Upper lobe of left lung (tissue), 6 donors: ENCODE measurements at regions not wholly inside any gene's neighbourhood (a gene's known extent, or its start where the extent isn't known, plus 50 kb on each side); places are given as distances from the start of the nearest gene placed in this dataset.

Experiments used
- ATAC-seq, 2 donors: fragments of 200-7000 bp; cut with Tn5 transposase; one replicate each; pipeline ENCODE4 v1.9.1; 2022; ENCODE audit warnings: mild to moderate bottlenecking in 2 of 2, moderate library complexity in 2 of 2; ENCODE audit not compliant: low FRiP score in 2 of 2
- DNase-seq, 2 donors: peaks; one replicate each; pipeline ENCODE4 v3.0.0-alpha.2; 2019 to 2020
- H3K27ac ChIP-seq, 4 donors: fragments of 200-600 bp; sonication (generic); one replicate each; pipeline ENCODE4 v1.5.1; 2016 to 2019
- H3K27me3 ChIP-seq, 4 donors: fragments of 200-600 bp; sonication (generic); one replicate each; pipeline ENCODE4 v1.5.1; 2017 to 2019
- H3K36me3 ChIP-seq, 4 donors: fragments of 200-600 bp; sonication (generic); one replicate each; pipeline ENCODE4 v1.5.1; 2016 to 2019
- H3K4me1 ChIP-seq, 4 donors: fragments of 200-600 bp; sonication (generic); one replicate each; pipeline ENCODE4 v1.5.1; 2018 to 2019
- H3K4me3 ChIP-seq, 4 donors: fragments of 200-600 bp; sonication (generic); one replicate each; pipeline ENCODE4 v1.5.1; 2017 to 2019; ENCODE audit warnings: mild to moderate bottlenecking in 2 of 4, moderate library complexity in 1 of 4
- H3K9me3 ChIP-seq, 4 donors: fragments of 200-600 bp; sonication (generic); one replicate each; pipeline ENCODE4 v1.5.1; 2018 to 2019
- EP300 ChIP-seq, 4 donors: sonication (generic); formaldehyde crosslinking; IDR thresholded peaks; one replicate each; pipeline ENCODE4 v1.5.1; 2017; ENCODE audit warnings: antibody characterized with exemption in 4 of 4, control low read depth in 2 of 4
- POLR2A ChIP-seq, 4 donors: fragments of 450-650 bp; IDR thresholded peaks; one replicate each; pipeline ENCODE4 v1.5.1; 2016 to 2017; ENCODE audit warnings: antibody characterized with exemption in 4 of 4, mild to moderate bottlenecking in 2 of 4
- POLR2AphosphoS5 ChIP-seq, 2 donors: sonication (generic); formaldehyde crosslinking; IDR thresholded peaks; one replicate each; pipeline ENCODE4 v1.5.1; 2017; ENCODE audit warnings: antibody characterized with exemption in 2 of 2
- WGBS, 2 donors: methylation state at CpG; one replicate each; pipeline ENCODE4 v1.1.5; 2017 to 2018; 5-methylcytosine and 5-hydroxymethylcytosine counted together
- TF ChIP-seq, protein P1 (sequence below), 6 experiments: fragments of 450-650 bp in 4 of 6; fragments of 200-600 bp in 2 of 6; sonication (generic) in 2 of 6; IDR thresholded peaks; one replicate each; pipeline ENCODE4 v1.5.1; 2016 to 2019; ENCODE audit warnings: antibody characterized with exemption in 6 of 6
- donor health status: DM: no; HTN: no; CAD: no; lungs with moderate emphysema.
- donor health status: DM: no; HTN: yes; CAD: no; lungs with severe emphysema.

DNA sequence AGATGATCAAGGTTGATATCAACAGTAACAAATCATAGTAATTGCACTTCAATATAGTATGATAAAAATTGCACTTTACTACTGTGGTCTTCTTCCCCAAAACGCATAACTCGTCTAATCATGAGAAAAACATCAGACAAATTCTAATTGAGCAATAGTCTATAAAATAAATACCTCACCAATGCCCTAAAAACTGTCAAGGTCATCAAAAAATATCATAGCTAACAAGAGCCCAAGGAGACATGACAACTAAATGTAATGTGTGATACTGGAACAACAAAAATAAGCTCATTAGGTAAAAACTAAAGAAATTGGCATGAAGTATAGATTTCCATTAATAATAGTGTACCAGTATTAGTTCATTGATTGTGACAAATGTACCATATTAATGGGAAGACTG, 85.6 kb upstream of the LRRC3B start:
- DNase-seq (no peak), ATAC-seq (no peak)
- Histone ChIP-seq H3K4me3 (no peak overlapping the region), H3K4me1 (no peaks in the 10 kb centered on the region), H3K36me3 (no peaks in the 10 kb centered on the region), H3K27me3 (no peaks in the 10 kb centered on the region), H3K9me3 (no peaks in the 10 kb centered on the region), H3K27ac (no peak overlapping the region)
- no peak for TF ChIP-seq EP300 (IDR thresholded peaks at IDR 0.05)
- TF ChIP-seq, protein P1, sequence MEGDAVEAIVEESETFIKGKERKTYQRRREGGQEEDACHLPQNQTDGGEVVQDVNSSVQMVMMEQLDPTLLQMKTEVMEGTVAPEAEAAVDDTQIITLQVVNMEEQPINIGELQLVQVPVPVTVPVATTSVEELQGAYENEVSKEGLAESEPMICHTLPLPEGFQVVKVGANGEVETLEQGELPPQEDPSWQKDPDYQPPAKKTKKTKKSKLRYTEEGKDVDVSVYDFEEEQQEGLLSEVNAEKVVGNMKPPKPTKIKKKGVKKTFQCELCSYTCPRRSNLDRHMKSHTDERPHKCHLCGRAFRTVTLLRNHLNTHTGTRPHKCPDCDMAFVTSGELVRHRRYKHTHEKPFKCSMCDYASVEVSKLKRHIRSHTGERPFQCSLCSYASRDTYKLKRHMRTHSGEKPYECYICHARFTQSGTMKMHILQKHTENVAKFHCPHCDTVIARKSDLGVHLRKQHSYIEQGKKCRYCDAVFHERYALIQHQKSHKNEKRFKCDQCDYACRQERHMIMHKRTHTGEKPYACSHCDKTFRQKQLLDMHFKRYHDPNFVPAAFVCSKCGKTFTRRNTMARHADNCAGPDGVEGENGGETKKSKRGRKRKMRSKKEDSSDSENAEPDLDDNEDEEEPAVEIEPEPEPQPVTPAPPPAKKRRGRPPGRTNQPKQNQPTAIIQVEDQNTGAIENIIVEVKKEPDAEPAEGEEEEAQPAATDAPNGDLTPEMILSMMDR (IDR thresholded peaks at IDR 0.05), result no peak
- TF ChIP-seq POLR2A (IDR thresholded peaks at IDR 0.05), result no peak
- TF ChIP-seq POLR2AphosphoS5 (IDR thresholded peaks at IDR 0.05), result no peak
- 90 to 91% methylated on average over 2 of the region's 2 CpGs for WGBS, 2 donors

DNA sequence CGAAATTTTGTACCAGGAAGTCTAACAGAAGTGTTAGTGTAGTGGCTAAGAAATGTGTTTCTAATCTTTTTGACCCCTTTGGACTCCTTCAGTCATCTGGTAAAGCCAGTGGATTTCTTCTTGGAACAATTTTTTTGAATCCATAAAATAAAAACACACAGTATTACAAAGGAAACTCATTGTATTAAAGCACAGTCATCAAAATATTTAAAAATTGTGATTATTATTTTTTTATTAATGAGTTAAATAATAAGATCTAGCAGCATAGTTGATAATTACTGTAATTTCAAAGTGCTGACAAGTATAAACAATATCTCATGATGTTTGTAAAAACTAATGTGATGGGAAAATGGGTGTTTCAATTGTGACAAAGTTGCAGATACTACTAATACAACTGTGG, 72.2 kb upstream of the LRRC3B start:
- DNase-seq (no peak), ATAC-seq (no peak)
- TF ChIP-seq POLR2AphosphoS5 (IDR thresholded peaks at IDR 0.05), result no peak
- no peak for TF ChIP-seq POLR2A (IDR thresholded peaks at IDR 0.05)
- TF ChIP-seq EP300 (IDR thresholded peaks at IDR 0.05), result no peak
- TF ChIP-seq, protein P1 (IDR thresholded peaks at IDR 0.05), result no peak
- 61 to 80% methylated on average over 1 of the region's 1 CpG for WGBS, 2 donors
- Histone ChIP-seq H3K9me3 (no peaks in the 10 kb centered on the region), H3K36me3 (no peaks in the 10 kb centered on the region), H3K4me1 (no peaks in the 10 kb centered on the region), H3K27me3 (no peaks in the 10 kb centered on the region), H3K27ac (no peak overlapping the region), H3K4me3 (no peak overlapping the region)

DNA sequence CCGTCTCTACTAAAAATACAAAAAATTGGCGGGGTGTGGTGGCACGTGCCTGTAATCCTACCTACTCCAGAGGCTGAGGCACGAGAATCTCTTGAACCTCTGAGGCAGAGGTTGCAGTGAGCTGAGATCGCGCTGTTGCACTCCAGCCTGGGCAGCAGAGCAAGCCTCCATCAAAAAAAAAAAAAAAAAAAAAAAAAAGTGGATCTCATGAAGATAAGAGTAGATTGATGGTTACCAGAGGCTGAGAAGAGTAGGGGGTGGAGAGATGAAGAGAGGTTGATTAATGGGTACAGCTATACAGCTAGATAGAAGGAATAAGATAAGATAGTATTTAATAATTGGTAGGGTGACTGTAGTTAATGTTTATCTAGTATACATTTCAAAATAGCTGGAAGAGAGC, 65.9 kb upstream of the LRRC3B start:
- TF ChIP-seq POLR2A (IDR thresholded peaks at IDR 0.05), result no peak
- TF ChIP-seq, protein P1 (IDR thresholded peaks at IDR 0.05), result no peak
- TF ChIP-seq POLR2AphosphoS5 (IDR thresholded peaks at IDR 0.05), result no peak
- TF ChIP-seq EP300 (IDR thresholded peaks at IDR 0.05), result no peak
- Histone ChIP-seq H3K4me1 (no peaks in the 10 kb centered on the region), H3K36me3 (no peaks in the 10 kb centered on the region), H3K4me3 (no peak overlapping the region), H3K27ac (no peak overlapping the region), H3K9me3 (no peaks in the 10 kb centered on the region), H3K27me3 (no peaks in the 10 kb centered on the region)
- WGBS, 2 donors, result 74 to 89% methylated on average over 6 of the region's 6 CpGs
- DNase-seq (no peak), ATAC-seq (no peak)

DNA sequence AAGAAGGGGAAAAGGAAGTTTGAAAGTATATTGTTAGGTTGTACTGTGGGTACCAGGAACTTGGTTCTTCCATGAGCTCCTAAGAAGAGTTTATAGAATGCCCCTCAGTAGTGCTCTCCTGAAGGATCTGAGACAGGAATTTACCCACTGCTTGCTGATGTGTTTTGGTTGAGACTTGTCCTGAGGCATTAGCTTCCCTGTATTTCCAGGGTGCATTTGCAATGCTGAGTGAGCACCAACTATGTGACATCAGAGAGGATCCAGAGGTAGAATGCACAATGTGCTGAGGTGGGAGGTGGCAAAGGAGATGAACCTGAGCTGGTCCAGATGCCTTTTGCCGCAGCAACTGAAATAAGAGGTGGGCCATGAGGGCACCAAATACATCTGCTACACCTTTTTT, 64.3 kb upstream of the LRRC3B start:
- Histone ChIP-seq H3K4me3 (no peak overlapping the region), H3K27me3 (no peaks in the 10 kb centered on the region), H3K36me3 (no peaks in the 10 kb centered on the region), H3K4me1 (no peaks in the 10 kb centered on the region), H3K9me3 (no peaks in the 10 kb centered on the region), H3K27ac (no peak overlapping the region)
- DNase-seq (no peak), ATAC-seq (no peak)
- WGBS, 2 donors, result 92% methylated on average over 1 of the region's 1 CpG
- TF ChIP-seq POLR2A (IDR thresholded peaks at IDR 0.05) (no peak), POLR2AphosphoS5 (IDR thresholded peaks at IDR 0.05) (no peak), EP300 (IDR thresholded peaks at IDR 0.05) (no peak)
- TF ChIP-seq, protein P1 (IDR thresholded peaks at IDR 0.05), result no peak

DNA sequence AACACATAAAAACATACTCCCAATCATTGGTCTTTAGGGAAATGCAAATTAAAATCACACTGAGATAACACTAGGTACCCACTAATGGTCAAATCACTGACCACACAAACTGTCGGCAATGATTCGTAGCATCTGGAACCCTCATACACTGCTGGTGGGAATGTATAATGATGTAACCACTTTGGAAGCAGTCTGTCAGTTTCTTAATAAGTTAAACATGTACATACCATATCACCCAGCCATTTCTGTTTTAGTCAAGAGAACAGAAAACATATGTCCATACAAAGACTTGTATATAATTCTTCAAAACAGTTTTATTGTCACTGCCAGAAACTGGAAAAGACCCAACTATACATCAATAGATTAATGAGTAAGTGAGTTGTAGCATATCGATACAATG, 63.3 kb upstream of the LRRC3B start:
- no peak overlapping the region for H3K27ac ChIP-seq
- H3K4me1 ChIP-seq, result no peaks in the 10 kb centered on the region
- H3K27me3 ChIP-seq, result no peaks in the 10 kb centered on the region
- H3K4me3 ChIP-seq, result no peak overlapping the region
- H3K36me3 ChIP-seq, result no peaks in the 10 kb centered on the region
- ATAC-seq (no peak), DNase-seq (no peak)
- WGBS, 2 donors, result 75 to 85% methylated on average over 3 of the region's 3 CpGs
- TF ChIP-seq POLR2AphosphoS5 (IDR thresholded peaks at IDR 0.05) (no peak), POLR2A (IDR thresholded peaks at IDR 0.05) (no peak), EP300 (IDR thresholded peaks at IDR 0.05) (no peak)
- TF ChIP-seq, protein P1 (IDR thresholded peaks at IDR 0.05), result no peak
- H3K9me3 ChIP-seq, result no peaks in the 10 kb centered on the region
